OCI-LY1 (cell line): ENCODE measurements at regions not wholly inside any gene's neighbourhood (a gene's known extent, or its start where the extent isn't known, plus 50 kb on each side); places are given as distances from the start of the nearest gene placed in this dataset.

Source experiments
- EZH2 ChIP-seq: fragments of 200-600 bp; sonication (generic), shearing (Covaris generic); IDR thresholded peaks from 2 replicates; pipeline ENCODE4 v1.8.0; 2017; ENCODE audit warnings: borderline replicate concordance, mixed run types, mild to moderate bottlenecking, antibody characterized with exemption, low read length, moderate library complexity, mixed read lengths
- TF ChIP-seq, protein P1 (sequence below): fragments of 200-600 bp; sonication (generic), shearing (Covaris generic); IDR thresholded peaks from 2 replicates; pipeline ENCODE4 v1.5.1; 2017; ENCODE audit warnings: mild to moderate bottlenecking, antibody characterized with exemption, low read length, moderate library complexity, mixed read lengths

GRCh38 chr3:79845546-79845945 lies 77.7 kb upstream of the ROBO1 start:
- TF ChIP-seq, protein P1, sequence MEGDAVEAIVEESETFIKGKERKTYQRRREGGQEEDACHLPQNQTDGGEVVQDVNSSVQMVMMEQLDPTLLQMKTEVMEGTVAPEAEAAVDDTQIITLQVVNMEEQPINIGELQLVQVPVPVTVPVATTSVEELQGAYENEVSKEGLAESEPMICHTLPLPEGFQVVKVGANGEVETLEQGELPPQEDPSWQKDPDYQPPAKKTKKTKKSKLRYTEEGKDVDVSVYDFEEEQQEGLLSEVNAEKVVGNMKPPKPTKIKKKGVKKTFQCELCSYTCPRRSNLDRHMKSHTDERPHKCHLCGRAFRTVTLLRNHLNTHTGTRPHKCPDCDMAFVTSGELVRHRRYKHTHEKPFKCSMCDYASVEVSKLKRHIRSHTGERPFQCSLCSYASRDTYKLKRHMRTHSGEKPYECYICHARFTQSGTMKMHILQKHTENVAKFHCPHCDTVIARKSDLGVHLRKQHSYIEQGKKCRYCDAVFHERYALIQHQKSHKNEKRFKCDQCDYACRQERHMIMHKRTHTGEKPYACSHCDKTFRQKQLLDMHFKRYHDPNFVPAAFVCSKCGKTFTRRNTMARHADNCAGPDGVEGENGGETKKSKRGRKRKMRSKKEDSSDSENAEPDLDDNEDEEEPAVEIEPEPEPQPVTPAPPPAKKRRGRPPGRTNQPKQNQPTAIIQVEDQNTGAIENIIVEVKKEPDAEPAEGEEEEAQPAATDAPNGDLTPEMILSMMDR = no peak
- no peak for TF ChIP-seq EZH2
